Naive thymus-derived CD4-positive, alpha-beta T cell (primary cell): ENCODE measurements at regions not wholly inside any gene's neighbourhood (a gene's known extent, or its start where the extent isn't known, plus 50 kb on each side); places are given as distances from the start of the nearest gene placed in this dataset.
"Not testable (repeated sequence)": the region's sequence is repeated elsewhere in the genome, so short reads cannot be mapped to it uniquely, and the experiment has no call there.

Source experiments
- ATAC-seq: fragments of 150-1000 bp; cut with Tn5 transposase; 2 replicates; pipeline ENCODE4 v1.10.0; 2021; ENCODE audit warnings: mild to moderate bottlenecking, moderate library complexity
- CTCF ChIA-PET: fragments of 350-600 bp; sonication (Branson Sonifier 250); formaldehyde crosslinking; loops from one replicate; lab custom pipeline; 2021; ENCODE audit warnings: antibody characterized with exemption; lab: Charles Lee
- POLR2A ChIA-PET: fragments of 350-600 bp; sonication (Branson Sonifier 250); formaldehyde crosslinking; loops from one replicate; lab custom pipeline; 2021; ENCODE audit warnings: antibody characterized with exemption, inconsistent platforms; lab: Charles Lee
- DNase-seq, 9 donors: peaks; one replicate each; pipeline versions ENCODE4 v3.0.0 to v3.0.0-alpha.2; 2020 to 2022; ENCODE audit warnings: mixed read lengths in 1 of 9
- H3K27ac ChIP-seq: one replicate; pipeline ENCODE4 v1.7.0; 2013; ENCODE audit warnings: mild to moderate bottlenecking, low read depth, low read length, moderate library complexity
- H3K27me3 ChIP-seq, 2 donors: one replicate each; pipeline ENCODE4 v1.7.0; 2013; ENCODE audit warnings: low read length in 2 of 2, mild to moderate bottlenecking in 2 of 2, moderate library complexity in 2 of 2; ENCODE audit not compliant: control insufficient read depth in 2 of 2, insufficient read depth in 2 of 2
- H3K36me3 ChIP-seq, 3 experiments: 1 replicate in 2 of 3; 2 replicates in 1 of 3; pipeline ENCODE4 v1.7.0; 2013; ENCODE audit warnings: low read length in 3 of 3, mild to moderate bottlenecking in 3 of 3, moderate library complexity in 1 of 3; ENCODE audit not compliant: insufficient read depth in 3 of 3, control insufficient read depth in 2 of 3
- H3K4me1 ChIP-seq, 2 donors: one replicate each; pipeline ENCODE4 v1.7.0; 2013; ENCODE audit warnings: low read length in 2 of 2, mild to moderate bottlenecking in 2 of 2, moderate library complexity in 1 of 2; ENCODE audit not compliant: control insufficient read depth in 2 of 2, insufficient read depth in 2 of 2
- H3K4me3 ChIP-seq: 2 replicates; pipeline ENCODE4 v1.7.0; 2013; ENCODE audit warnings: mild to moderate bottlenecking, low read length
- H3K9me3 ChIP-seq, 3 experiments: 1 replicate in 2 of 3; 2 replicates in 1 of 3; pipeline ENCODE4 v1.7.0; 2013; ENCODE audit warnings: low read length in 3 of 3; ENCODE audit not compliant: control insufficient read depth in 2 of 3
- H3K27ac Mint-ChIP-seq, 9 donors: one replicate each; pipeline ENCODE4 v1.8.0; 2020 to 2022; ENCODE audit warnings: mixed read lengths in 9 of 9, mild to moderate bottlenecking in 8 of 9, moderate library complexity in 5 of 9, inconsistent platforms in 2 of 9
- H3K27me3 Mint-ChIP-seq, 5 donors: one replicate each; pipeline ENCODE4 v1.8.0; 2021 to 2022; ENCODE audit warnings: mixed read lengths in 5 of 5, mild to moderate bottlenecking in 1 of 5
- H3K36me3 Mint-ChIP-seq, 5 donors: one replicate each; pipeline ENCODE4 v1.8.0; 2020 to 2022; ENCODE audit warnings: mixed read lengths in 5 of 5, mild to moderate bottlenecking in 3 of 5, inconsistent platforms in 1 of 5
- H3K4me1 Mint-ChIP-seq, 7 donors: one replicate each; pipeline ENCODE4 v1.8.0; 2020 to 2022; ENCODE audit warnings: mixed read lengths in 7 of 7, mild to moderate bottlenecking in 3 of 7, inconsistent platforms in 1 of 7
- H3K4me3 Mint-ChIP-seq, 10 donors: one replicate each; pipeline ENCODE4 v1.8.0; 2020 to 2022; ENCODE audit warnings: mild to moderate bottlenecking in 10 of 10, mixed read lengths in 10 of 10, moderate library complexity in 6 of 10, inconsistent platforms in 2 of 10
- H3K9me3 Mint-ChIP-seq, 11 donors: one replicate each; pipeline ENCODE4 v1.8.0; 2020 to 2022; ENCODE audit warnings: mixed read lengths in 11 of 11, mild to moderate bottlenecking in 4 of 11, inconsistent platforms in 1 of 11, moderate library complexity in 1 of 11
- intact Hi-C, 2 donors: fragments of 100-400 bp; cut with micrococcal nuclease; formaldehyde crosslinking; loops; one replicate each; pipeline ENCODE4 v1.15.1; 2023

- intact Hi-C loops, result no loop called here
- Histone ChIP-seq H3K9me3 (no peaks in the 10 kb centered on the region), H3K4me1 (no peaks in the 10 kb centered on the region), H3K27me3 (no peaks in the 10 kb centered on the region), H3K27ac (no peak overlapping the region), H3K4me3 (no peak overlapping the region), H3K36me3 (no peaks in the 10 kb centered on the region)
- no peak for DNase-seq
- peaks cover 15 to 44% (median 22%) of the 10 kb centered on the region in 5 donors for H3K27me3 Mint-ChIP-seq
- no peaks in the 10 kb centered on the region for H3K36me3 Mint-ChIP-seq
- H3K9me3 Mint-ChIP-seq, result peaks cover 0 to 12% (median 2%) of the 10 kb centered on the region in 11 donors
- H3K4me3 Mint-ChIP-seq, result no peak overlapping the region
- POLR2A ChIA-PET, result no interaction called here
- no peak for ATAC-seq
- peaks cover 0 to 1% (median 0%) of the 10 kb centered on the region in 7 donors for H3K4me1 Mint-ChIP-seq
- H3K27ac Mint-ChIP-seq, result no peak overlapping the region
- CTCF ChIA-PET, result no interaction called here
Observed at GRCh38 chr6:16898640-16899396, 137.6 kb upstream of the ATXN1 start.

- Histone ChIP-seq H3K27ac (no peak overlapping the region), H3K36me3 (no peaks in the 10 kb centered on the region), H3K4me3 (no peak overlapping the region), H3K9me3 (no peaks in the 10 kb centered on the region), H3K4me1 (no peaks in the 10 kb centered on the region), H3K27me3 (no peaks in the 10 kb centered on the region)
- Mint-ChIP-seq H3K27me3 (peaks cover 16 to 40% (median 28%) of the 10 kb centered on the region in 5 donors), H3K4me1 (peaks cover 0 to 1% (median 0%) of the 10 kb centered on the region in 7 donors), H3K36me3 (no peaks in the 10 kb centered on the region), H3K4me3 (no peak overlapping the region), H3K27ac (no peak overlapping the region), H3K9me3 (peaks cover 0 to 23% (median 7%) of the 10 kb centered on the region in 11 donors)
- DNase-seq (no peak), ATAC-seq (no peak)
- intact Hi-C loops, result no loop called here
- POLR2A ChIA-PET, result no interaction called here
- CTCF ChIA-PET, result no interaction called here
Observed at GRCh38 chr6:16897669-16898068, 136.4 kb upstream of the ATXN1 start.

GRCh38 chr6:16894301-16894700 lies 133.0 kb upstream of the ATXN1 start:
- CTCF ChIA-PET, result no interaction called here
- H3K9me3 Mint-ChIP-seq, result peaks cover 0 to 23% (median 7%) of the 10 kb centered on the region in 11 donors

GRCh38 chr6:16891110-16891509 lies 129.8 kb upstream of the ATXN1 start:
- H3K4me3 ChIP-seq, H3K27ac ChIP-seq, intact Hi-C loops, H3K27ac Mint-ChIP-seq, H3K9me3 ChIP-seq, H3K36me3 ChIP-seq, H3K36me3 Mint-ChIP-seq, CTCF ChIA-PET, H3K4me3 Mint-ChIP-seq, H3K4me1 ChIP-seq, ATAC-seq, POLR2A ChIA-PET, H3K27me3 ChIP-seq, H3K4me1 Mint-ChIP-seq, DNase-seq: not testable (repeated sequence)
- peaks cover 11 to 21% (median 13%) of the 10 kb centered on the region in 5 donors for H3K27me3 Mint-ChIP-seq
- H3K9me3 Mint-ChIP-seq, result peaks cover 0 to 30% (median 9%) of the 10 kb centered on the region in 11 donors

More at GRCh38 chr6:16894301-16894700, 133.0 kb upstream of the ATXN1 start:
- peaks cover 0 to under 1% (median 0%) of the 10 kb centered on the region in 7 donors for H3K4me1 Mint-ChIP-seq
- intact Hi-C loops, result no loop called here
- H3K27me3 Mint-ChIP-seq, result peaks cover 11 to 29% (median 16%) of the 10 kb centered on the region in 5 donors
- no peak overlapping the region for H3K4me3 Mint-ChIP-seq
- ATAC-seq (no peak), DNase-seq (no peak)
- Histone ChIP-seq H3K4me1 (no peaks in the 10 kb centered on the region), H3K4me3 (no peak overlapping the region), H3K27me3 (no peaks in the 10 kb centered on the region), H3K9me3 (no peaks in the 10 kb centered on the region), H3K27ac (no peak overlapping the region), H3K36me3 (no peaks in the 10 kb centered on the region)
- H3K27ac Mint-ChIP-seq, result no peak overlapping the region
- POLR2A ChIA-PET, result no interaction called here
- no peaks in the 10 kb centered on the region for H3K36me3 Mint-ChIP-seq

GRCh38 chr6:16885411-16886160 lies 124.3 kb upstream of the ATXN1 start:
- H3K27ac ChIP-seq, result no peak overlapping the region
- no peak overlapping the region for H3K4me3 Mint-ChIP-seq
- H3K27me3 ChIP-seq, result no peaks in the 10 kb centered on the region
- peaks cover 0 to 14% (median 1%) of the 10 kb centered on the region in 11 donors for H3K9me3 Mint-ChIP-seq
- DNase-seq (no peak), ATAC-seq (no peak)
- peaks cover 16 to 39% (median 37%) of the 10 kb centered on the region in 5 donors for H3K27me3 Mint-ChIP-seq
- no peak overlapping the region for H3K27ac Mint-ChIP-seq
- peaks cover 0 to 3% (median 0%) of the 10 kb centered on the region in 5 donors for H3K36me3 Mint-ChIP-seq
- H3K9me3 ChIP-seq, result no peaks in the 10 kb centered on the region
- no peak overlapping the region for H3K4me3 ChIP-seq
- POLR2A ChIA-PET, result no interaction called here
- H3K4me1 ChIP-seq, result no peaks in the 10 kb centered on the region
- no peaks in the 10 kb centered on the region for H3K36me3 ChIP-seq
- intact Hi-C loops, result no loop called here
- CTCF ChIA-PET, result no interaction called here
- peaks cover 0 to 5% (median 0%) of the 10 kb centered on the region in 7 donors for H3K4me1 Mint-ChIP-seq

GRCh38 chr6:16884526-16884925 lies 123.3 kb upstream of the ATXN1 start:
- intact Hi-C loops, result no loop called here
- peaks cover 0 to 5% (median 0%) of the 10 kb centered on the region in 7 donors for H3K4me1 Mint-ChIP-seq

More at GRCh38 chr6:16884526-16884925, 123.3 kb upstream of the ATXN1 start:
- H3K9me3 ChIP-seq, result no peaks in the 10 kb centered on the region
- DNase-seq, result no peak
- ChIA-PET POLR2A (no interaction called here), CTCF (no interaction called here)
- H3K27ac ChIP-seq, result no peak overlapping the region
- no peak overlapping the region for H3K27ac Mint-ChIP-seq
- H3K9me3 Mint-ChIP-seq, result peaks cover 0 to 14% (median 2%) of the 10 kb centered on the region in 11 donors
- H3K36me3 ChIP-seq, result no peaks in the 10 kb centered on the region
- ATAC-seq, result no peak
- H3K4me3 ChIP-seq, result no peak overlapping the region
- no peaks in the 10 kb centered on the region for H3K4me1 ChIP-seq
- H3K27me3 ChIP-seq, result no peaks in the 10 kb centered on the region
- peaks cover 20 to 47% (median 44%) of the 10 kb centered on the region in 5 donors for H3K27me3 Mint-ChIP-seq
- H3K4me3 Mint-ChIP-seq, result no peak overlapping the region
- H3K36me3 Mint-ChIP-seq, result peaks cover 0 to 3% (median 0%) of the 10 kb centered on the region in 5 donors
